SK-N-SH (cell line): ENCODE measurements at regions not wholly inside any gene's neighbourhood (a gene's known extent, or its start where the extent isn't known, plus 50 kb on each side); places are given as distances from the start of the nearest gene placed in this dataset.

Experiments
- RFX5 ChIP-seq: IDR thresholded peaks from 2 replicates; pipeline ENCODE4 v1.6.1; 2012; ENCODE audit warnings: mild to moderate bottlenecking, improper control_type of control experiment, low read length
- RXRA ChIP-seq: IDR thresholded peaks from 2 replicates; pipeline ENCODE4 v1.4.0; 2012; ENCODE audit warnings: low read depth, mild to moderate bottlenecking, borderline replicate concordance
- TAF1 ChIP-seq: IDR thresholded peaks from 2 replicates; pipeline ENCODE4 v1.6.1; 2012; ENCODE audit warnings: low read depth, mild to moderate bottlenecking, low read length, moderate library complexity, borderline replicate concordance
- TF ChIP-seq, protein P1 (sequence below): IDR thresholded peaks from 2 replicates; pipeline ENCODE4 v1.6.1; 2012; ENCODE audit warnings: mild to moderate bottlenecking, low read depth, low read length, moderate library complexity
- TF ChIP-seq, protein P2 (sequence below): fragments of 200-600 bp; sonication (generic); IDR thresholded peaks from 2 replicates; pipeline ENCODE4 v1.6.1; 2017; ENCODE audit warnings: antibody characterized with exemption, mild to moderate bottlenecking, moderate library complexity

- TF ChIP-seq RFX5 (no peak), TAF1 (no peak), RXRA (no peak)
- TF ChIP-seq, protein P1, sequence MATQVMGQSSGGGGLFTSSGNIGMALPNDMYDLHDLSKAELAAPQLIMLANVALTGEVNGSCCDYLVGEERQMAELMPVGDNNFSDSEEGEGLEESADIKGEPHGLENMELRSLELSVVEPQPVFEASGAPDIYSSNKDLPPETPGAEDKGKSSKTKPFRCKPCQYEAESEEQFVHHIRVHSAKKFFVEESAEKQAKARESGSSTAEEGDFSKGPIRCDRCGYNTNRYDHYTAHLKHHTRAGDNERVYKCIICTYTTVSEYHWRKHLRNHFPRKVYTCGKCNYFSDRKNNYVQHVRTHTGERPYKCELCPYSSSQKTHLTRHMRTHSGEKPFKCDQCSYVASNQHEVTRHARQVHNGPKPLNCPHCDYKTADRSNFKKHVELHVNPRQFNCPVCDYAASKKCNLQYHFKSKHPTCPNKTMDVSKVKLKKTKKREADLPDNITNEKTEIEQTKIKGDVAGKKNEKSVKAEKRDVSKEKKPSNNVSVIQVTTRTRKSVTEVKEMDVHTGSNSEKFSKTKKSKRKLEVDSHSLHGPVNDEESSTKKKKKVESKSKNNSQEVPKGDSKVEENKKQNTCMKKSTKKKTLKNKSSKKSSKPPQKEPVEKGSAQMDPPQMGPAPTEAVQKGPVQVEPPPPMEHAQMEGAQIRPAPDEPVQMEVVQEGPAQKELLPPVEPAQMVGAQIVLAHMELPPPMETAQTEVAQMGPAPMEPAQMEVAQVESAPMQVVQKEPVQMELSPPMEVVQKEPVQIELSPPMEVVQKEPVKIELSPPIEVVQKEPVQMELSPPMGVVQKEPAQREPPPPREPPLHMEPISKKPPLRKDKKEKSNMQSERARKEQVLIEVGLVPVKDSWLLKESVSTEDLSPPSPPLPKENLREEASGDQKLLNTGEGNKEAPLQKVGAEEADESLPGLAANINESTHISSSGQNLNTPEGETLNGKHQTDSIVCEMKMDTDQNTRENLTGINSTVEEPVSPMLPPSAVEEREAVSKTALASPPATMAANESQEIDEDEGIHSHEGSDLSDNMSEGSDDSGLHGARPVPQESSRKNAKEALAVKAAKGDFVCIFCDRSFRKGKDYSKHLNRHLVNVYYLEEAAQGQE, result no peak
- TF ChIP-seq, protein P2, sequence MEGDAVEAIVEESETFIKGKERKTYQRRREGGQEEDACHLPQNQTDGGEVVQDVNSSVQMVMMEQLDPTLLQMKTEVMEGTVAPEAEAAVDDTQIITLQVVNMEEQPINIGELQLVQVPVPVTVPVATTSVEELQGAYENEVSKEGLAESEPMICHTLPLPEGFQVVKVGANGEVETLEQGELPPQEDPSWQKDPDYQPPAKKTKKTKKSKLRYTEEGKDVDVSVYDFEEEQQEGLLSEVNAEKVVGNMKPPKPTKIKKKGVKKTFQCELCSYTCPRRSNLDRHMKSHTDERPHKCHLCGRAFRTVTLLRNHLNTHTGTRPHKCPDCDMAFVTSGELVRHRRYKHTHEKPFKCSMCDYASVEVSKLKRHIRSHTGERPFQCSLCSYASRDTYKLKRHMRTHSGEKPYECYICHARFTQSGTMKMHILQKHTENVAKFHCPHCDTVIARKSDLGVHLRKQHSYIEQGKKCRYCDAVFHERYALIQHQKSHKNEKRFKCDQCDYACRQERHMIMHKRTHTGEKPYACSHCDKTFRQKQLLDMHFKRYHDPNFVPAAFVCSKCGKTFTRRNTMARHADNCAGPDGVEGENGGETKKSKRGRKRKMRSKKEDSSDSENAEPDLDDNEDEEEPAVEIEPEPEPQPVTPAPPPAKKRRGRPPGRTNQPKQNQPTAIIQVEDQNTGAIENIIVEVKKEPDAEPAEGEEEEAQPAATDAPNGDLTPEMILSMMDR, result no peak
Observed at GRCh38 chr22:48563118-48563965, 1264.3 kb downstream of the BRD1 start.
